GM10248 (cell line): ENCODE measurements at regions not wholly inside any gene's neighbourhood (a gene's known extent, or its start where the extent isn't known, plus 50 kb on each side); places are given as distances from the start of the nearest gene placed in this dataset.

Source experiments
- CTCF ChIA-PET: fragments of 300-600 bp; sonication (Branson Sonifier 250); formaldehyde crosslinking; extraction: SDS; loops from one replicate; lab custom pipeline; 2021; ENCODE audit warnings: antibody characterized with exemption; lab: Yijun Ruan, JAX
- POLR2A ChIA-PET: fragments of 350-650 bp; sonication (Branson Sonifier 250); formaldehyde crosslinking; extraction: SDS; loops from one replicate; lab custom pipeline; 2020; ENCODE audit warnings: antibody characterized with exemption; lab: Yijun Ruan, JAX
- DNase-seq: peaks from one replicate; pipeline ENCODE4 v3.0.0; 2012; ENCODE audit errors: extremely low spot score
- CTCF ChIP-seq: IDR thresholded peaks from 2 replicates; pipeline ENCODE4 v1.5.1; 2012; ENCODE audit warnings: mild to moderate bottlenecking, low read depth; ENCODE audit errors: extremely low read depth, missing control alignments, control extremely low read depth

GRCh38 chr3:81927811-81928210 lies 166.4 kb upstream of the GBE1 start:
- POLR2A ChIA-PET: no interaction called here
- TF ChIP-seq CTCF: no peak
- CTCF ChIA-PET: interaction anchor here (1.2 to 2.6 kb wide), 4 partner anchors 9 to 18 kb away, joined by 5 to 8 read pairs (median 8); no protein-coding TSS in a partner anchor

GRCh38 chr3:81925385-81925784 lies 163.9 kb upstream of the GBE1 start:
- CTCF ChIA-PET: no interaction called here
- no peak for DNase-seq
- TF ChIP-seq CTCF: no peak
- POLR2A ChIA-PET: no interaction called here

More at GRCh38 chr3:81927811-81928210, 166.4 kb upstream of the GBE1 start:
- no peak for DNase-seq

GRCh38 chr3:81923038-81923437 lies 161.6 kb upstream of the GBE1 start:
- POLR2A ChIA-PET: no interaction called here
- no peak for TF ChIP-seq CTCF
- DNase-seq: no peak
- CTCF ChIA-PET: interaction anchor here (6.2 kb wide), 1 partner anchor 13 kb away, joined by 53 read pairs; no protein-coding TSS in a partner anchor

GRCh38 chr3:81922404-81922803 lies 161.0 kb upstream of the GBE1 start:
- TF ChIP-seq CTCF: no peak
- ChIA-PET POLR2A (no interaction called here), CTCF (interaction anchor here (1.3 to 6.2 kb wide), 3 partner anchors 12 to 79 kb away, joined by 3 to 53 read pairs (median 4); no protein-coding TSS in a partner anchor)
- no peak for DNase-seq

GRCh38 chr3:81920816-81921215 lies 159.4 kb upstream of the GBE1 start:
- POLR2A ChIA-PET: no interaction called here
- TF ChIP-seq CTCF: no peak
- DNase-seq: no peak
- CTCF ChIA-PET: interaction anchor here (1.5 to 6.2 kb wide), 3 partner anchors 10 to 80 kb away, joined by 4 to 53 read pairs (median 6); no protein-coding TSS in a partner anchor

DNA sequence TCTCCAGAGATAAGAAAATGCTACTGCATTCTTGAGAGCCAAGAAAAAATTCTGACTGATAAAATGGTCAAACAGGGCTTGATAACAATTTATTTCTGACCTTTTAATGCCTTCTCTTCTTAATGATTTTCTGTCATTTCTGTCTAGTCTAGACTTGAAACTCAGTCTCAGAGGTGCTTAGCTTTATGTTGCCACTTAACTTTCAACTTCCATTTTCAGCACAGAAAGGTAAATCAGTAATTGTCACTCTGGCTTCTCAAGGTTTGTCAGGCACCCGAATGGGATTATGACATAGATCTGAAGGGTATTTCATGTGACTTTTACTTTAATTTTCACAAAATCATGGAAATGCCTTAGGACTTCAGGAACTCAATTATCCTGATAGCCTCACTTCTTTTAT lies 155.4 kb upstream of the GBE1 start:
- CTCF ChIA-PET: no interaction called here
- POLR2A ChIA-PET: no interaction called here
- DNase-seq: no peak
- no peak for TF ChIP-seq CTCF
